ENCODE measurements at regions not wholly inside any gene's neighbourhood (a gene's known extent, or its start where the extent isn't known, plus 50 kb on each side); places are given as distances from the start of the nearest gene placed in this dataset.

DNA sequence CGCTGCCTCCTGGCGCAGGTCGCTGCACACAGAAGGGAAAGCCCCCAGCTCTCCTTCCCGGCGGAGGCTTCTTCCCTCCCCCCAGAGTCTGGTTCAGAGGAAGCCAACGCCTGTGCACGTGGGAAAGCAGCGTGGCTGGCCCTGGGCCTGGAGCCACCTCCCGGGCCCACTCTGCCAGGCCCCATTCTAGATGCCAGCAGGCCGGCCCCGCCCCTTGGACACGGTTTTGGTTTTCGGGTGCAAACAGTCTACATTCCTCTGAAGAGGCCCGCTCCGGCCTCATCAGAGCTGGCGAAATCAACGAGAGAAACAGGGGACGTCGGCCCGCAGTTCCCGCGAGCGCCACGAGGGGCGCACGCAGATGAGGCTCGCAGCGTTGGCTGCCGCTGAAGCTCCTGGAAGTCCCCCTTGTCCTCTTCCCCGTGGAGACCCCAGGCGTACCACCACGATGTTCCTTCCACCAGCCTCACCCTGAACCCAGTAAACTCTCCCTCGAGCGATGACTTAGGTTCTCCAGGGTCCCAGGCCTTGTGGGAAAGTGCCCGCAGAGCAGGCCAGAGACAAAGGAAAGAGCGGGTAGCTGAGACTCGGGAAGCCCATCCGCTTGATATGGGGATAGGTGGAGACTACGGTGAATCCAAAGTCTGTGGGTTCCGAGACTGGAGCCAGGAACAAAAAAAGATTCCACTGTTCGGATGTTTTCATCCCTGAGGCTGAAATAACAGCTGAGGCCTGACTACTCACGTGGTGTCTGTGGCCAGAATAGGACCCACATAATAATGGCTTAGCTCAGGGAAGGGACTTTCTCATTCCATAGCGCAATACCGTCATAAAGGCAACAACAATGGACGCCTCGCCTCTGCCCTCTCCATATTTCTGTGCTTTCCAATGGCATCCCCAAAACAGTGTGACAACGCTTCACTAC lies 64.2 kb downstream of the KLF4 start (continued):
- TF ChIP-seq SREBF1 (IDR thresholded peaks at IDR 0.05; ENCODE audit: low read length) = no peak
- TF ChIP-seq, protein P1, sequence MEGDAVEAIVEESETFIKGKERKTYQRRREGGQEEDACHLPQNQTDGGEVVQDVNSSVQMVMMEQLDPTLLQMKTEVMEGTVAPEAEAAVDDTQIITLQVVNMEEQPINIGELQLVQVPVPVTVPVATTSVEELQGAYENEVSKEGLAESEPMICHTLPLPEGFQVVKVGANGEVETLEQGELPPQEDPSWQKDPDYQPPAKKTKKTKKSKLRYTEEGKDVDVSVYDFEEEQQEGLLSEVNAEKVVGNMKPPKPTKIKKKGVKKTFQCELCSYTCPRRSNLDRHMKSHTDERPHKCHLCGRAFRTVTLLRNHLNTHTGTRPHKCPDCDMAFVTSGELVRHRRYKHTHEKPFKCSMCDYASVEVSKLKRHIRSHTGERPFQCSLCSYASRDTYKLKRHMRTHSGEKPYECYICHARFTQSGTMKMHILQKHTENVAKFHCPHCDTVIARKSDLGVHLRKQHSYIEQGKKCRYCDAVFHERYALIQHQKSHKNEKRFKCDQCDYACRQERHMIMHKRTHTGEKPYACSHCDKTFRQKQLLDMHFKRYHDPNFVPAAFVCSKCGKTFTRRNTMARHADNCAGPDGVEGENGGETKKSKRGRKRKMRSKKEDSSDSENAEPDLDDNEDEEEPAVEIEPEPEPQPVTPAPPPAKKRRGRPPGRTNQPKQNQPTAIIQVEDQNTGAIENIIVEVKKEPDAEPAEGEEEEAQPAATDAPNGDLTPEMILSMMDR (IDR thresholded peaks at IDR 0.05 in 2 of 3, conservative IDR thresholded peaks at IDR 0.05 in 1 of 3; ENCODE audit: control insufficient read depth in 2 of 3, extremely low read depth in 1 of 3, insufficient read depth in 1 of 3, low read depth in 3 of 3, low read length in 3 of 3) = peak; percentile 67 to 97 (median 95)
- TF ChIP-seq, protein P2, sequence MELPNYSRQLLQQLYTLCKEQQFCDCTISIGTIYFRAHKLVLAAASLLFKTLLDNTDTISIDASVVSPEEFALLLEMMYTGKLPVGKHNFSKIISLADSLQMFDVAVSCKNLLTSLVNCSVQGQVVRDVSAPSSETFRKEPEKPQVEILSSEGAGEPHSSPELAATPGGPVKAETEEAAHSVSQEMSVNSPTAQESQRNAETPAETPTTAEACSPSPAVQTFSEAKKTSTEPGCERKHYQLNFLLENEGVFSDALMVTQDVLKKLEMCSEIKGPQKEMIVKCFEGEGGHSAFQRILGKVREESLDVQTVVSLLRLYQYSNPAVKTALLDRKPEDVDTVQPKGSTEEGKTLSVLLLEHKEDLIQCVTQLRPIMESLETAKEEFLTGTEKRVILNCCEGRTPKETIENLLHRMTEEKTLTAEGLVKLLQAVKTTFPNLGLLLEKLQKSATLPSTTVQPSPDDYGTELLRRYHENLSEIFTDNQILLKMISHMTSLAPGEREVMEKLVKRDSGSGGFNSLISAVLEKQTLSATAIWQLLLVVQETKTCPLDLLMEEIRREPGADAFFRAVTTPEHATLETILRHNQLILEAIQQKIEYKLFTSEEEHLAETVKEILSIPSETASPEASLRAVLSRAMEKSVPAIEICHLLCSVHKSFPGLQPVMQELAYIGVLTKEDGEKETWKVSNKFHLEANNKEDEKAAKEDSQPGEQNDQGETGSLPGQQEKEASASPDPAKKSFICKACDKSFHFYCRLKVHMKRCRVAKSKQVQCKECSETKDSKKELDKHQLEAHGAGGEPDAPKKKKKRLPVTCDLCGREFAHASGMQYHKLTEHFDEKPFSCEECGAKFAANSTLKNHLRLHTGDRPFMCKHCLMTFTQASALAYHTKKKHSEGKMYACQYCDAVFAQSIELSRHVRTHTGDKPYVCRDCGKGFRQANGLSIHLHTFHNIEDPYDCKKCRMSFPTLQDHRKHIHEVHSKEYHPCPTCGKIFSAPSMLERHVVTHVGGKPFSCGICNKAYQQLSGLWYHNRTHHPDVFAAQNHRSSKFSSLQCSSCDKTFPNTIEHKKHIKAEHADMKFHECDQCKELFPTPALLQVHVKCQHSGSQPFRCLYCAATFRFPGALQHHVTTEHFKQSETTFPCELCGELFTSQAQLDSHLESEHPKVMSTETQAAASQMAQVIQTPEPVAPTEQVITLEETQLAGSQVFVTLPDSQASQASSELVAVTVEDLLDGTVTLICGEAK (IDR thresholded peaks at IDR 0.05; ENCODE audit: borderline replicate concordance) = no peak
- no peak for TF ChIP-seq NRF1 (conservative IDR thresholded peaks at IDR 0.05; ENCODE audit: low read depth, low read length)
- TF ChIP-seq SMARCA5 (IDR thresholded peaks at IDR 0.05) = peak; percentile 54; the same call in 1 of the 2 replicates
